GM21447 (cell line): ENCODE measurements at regions not wholly inside any gene's neighbourhood (a gene's known extent, or its start where the extent isn't known, plus 50 kb on each side); places are given as distances from the start of the nearest gene placed in this dataset.
"Not testable (repeated sequence)": the region's sequence is repeated elsewhere in the genome, so short reads cannot be mapped to it uniquely, and the experiment has no call there.

Source experiments
- ATAC-seq: cut with Tn5 transposase; IDR thresholded peaks from one replicate; pipeline ENCODE4 v1.9.1; 2021; ENCODE audit not compliant: unreplicated experiment

DNA sequence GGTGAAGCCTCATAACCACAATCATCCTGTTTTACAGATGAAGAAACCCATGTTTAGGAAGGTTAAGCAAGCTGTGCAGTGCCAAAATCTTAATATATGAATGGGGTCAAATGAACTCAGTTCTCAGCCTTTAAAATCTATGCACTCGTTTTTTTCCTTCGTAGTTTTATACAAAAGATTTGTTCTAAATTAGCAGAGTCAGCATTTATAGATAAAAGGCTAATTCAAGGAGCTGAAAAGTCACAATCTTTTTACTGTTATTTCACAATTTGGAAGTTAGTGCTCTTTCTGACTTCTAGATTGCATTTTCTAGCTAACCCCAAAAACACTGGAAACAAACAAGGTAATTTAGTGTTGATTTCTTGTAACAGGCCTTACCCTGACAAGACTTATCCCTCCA lies 766.9 kb upstream of the ADGRL4 start:
- ATAC-seq: no peak

DNA sequence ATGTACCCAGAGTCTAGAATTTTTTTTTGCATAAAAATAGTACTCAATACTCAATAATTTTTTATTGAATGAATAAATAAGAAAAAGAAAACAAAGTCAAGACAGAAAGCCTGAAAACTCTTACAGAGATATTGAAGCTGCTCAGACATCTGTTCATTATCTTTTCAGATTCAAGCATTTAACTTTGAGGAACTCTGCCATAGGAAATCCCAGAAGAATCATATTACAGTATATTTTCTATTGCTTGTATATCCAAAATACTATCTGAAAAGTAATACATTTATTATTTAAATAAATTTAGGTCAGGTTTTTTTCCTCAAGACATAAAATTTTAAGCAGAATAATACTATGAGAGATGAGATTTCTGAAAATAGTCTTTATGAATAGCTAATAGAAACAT lies 755.9 kb upstream of the ADGRL4 start:
- no peak for ATAC-seq

GRCh38 chr1:79760531-79760930 lies 754.0 kb upstream of the ADGRL4 start:
- no peak for ATAC-seq

DNA sequence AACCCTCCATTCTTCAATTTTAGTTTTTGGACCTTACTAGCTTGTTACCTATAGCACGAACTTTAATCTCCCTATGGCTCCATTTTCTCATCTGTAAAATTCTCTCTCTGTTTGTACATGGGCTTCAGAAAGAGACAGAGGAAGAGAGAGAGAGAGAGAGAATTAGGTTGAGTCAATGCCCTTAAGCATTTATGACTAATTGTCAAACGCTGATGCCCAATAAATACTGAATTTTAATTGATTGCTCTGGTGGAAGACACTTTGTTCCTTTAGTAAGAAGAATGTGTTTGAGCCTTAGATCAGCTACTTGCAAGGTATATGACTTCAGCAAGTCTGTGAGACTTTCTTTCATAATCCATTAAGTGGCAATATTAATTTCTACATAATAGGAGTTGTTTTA lies 743.1 kb upstream of the ADGRL4 start:
- no peak for ATAC-seq

- ATAC-seq: no peak
Measured at GRCh38 chr1:79745929-79746328, 739.4 kb upstream of the ADGRL4 start.

GRCh38 chr1:79744746-79745145 lies 738.2 kb upstream of the ADGRL4 start:
- no peak for ATAC-seq

GRCh38 chr1:79741720-79742421 lies 735.3 kb upstream of the ADGRL4 start:
- peak; percentile 94 for ATAC-seq

GRCh38 chr1:79738101-79738500 lies 731.6 kb upstream of the ADGRL4 start:
- ATAC-seq: no peak

DNA sequence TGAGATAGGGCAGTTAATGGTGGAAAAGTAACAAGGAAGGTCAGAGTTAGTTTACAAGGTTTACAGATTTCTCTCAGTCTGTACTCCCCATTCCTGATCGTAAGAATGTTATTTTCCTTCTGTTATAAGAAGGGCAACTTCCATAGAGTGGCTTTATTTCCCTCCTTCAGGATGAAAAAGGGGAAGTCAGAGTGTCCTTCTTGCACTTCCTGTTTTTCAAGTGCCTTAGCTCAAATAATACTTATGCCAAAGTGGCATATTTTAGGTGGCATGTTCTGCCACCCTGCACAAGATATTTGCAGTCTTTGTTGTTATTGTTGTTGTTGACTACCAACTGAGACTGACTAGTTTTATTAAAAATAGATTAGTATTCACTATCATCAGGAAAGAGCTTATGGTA lies 730.7 kb upstream of the ADGRL4 start:
- ATAC-seq: no peak

DNA sequence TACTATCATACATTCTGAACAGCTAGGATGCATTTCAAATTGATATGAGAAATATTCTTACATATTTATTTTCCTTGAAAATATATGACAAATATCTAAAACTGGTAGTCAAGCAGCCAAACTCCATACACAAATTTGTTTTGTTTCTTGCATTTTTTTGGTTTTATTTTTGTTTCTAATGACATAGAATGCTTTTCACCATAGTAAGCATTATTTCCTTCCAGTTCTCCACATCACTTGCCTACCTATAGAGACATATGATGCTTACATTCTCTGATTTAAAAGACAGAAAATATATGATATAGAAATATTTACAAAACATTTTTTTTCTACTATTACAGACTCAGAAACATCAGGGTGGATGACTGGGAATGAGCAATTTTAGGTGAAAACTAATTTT lies 726.4 kb upstream of the ADGRL4 start:
- ATAC-seq: no peak

DNA sequence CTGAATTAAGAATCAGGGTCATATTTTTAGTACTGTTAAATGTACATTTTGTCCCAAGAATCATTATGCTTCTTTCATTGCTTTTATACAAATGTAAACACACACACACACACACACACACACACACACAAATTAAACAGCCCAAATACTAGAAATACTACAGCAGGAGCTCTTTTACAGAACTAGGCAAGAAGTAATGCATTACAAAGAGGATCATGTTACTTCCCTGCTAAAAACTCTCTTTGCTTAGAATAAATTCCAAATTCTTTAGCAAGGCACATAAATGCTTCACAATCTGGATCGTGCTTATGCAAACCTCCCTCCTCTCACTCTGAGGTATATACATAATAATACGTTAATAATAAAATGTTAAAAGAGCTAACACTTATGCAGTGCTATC lies 720.4 kb upstream of the ADGRL4 start:
- ATAC-seq: no peak

DNA sequence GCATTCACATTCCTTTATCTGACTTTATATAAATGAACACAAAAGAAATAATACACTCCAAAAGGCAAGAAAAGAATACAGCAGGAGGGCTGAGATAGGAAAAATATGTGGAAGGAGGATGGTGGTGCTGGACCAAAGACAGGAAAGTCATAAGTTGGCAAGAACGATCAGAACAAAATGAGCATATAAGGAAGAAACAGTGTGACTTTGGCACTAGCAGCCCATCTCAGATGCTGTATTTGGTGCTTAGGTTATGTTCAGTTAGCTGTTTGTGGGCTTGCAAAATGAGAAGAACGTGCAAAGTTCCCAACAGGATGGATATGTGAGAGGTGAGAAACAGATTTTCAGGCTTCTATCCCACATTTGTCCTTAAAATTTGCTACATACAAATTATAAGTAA lies 719.8 kb upstream of the ADGRL4 start:
- no peak for ATAC-seq

DNA sequence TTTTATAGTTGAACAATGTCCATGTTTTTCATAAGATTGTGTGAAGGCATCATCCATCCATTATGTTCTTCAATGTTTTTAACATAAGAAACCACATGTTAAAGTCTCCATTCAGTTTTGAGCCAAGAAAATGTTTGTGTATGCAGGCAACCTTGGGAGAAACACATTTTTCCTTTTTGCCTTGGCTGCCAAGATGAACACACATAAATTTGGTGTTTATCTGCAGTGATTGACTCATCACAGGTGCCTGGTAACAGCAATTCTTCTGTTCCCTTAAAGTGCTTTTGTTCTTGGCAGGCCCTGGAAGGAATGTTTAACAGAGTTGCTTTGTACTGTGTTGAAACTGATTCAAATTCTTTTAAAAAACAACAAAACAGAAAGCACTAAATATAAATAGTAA lies 709.9 kb upstream of the ADGRL4 start:
- ATAC-seq: no peak

DNA sequence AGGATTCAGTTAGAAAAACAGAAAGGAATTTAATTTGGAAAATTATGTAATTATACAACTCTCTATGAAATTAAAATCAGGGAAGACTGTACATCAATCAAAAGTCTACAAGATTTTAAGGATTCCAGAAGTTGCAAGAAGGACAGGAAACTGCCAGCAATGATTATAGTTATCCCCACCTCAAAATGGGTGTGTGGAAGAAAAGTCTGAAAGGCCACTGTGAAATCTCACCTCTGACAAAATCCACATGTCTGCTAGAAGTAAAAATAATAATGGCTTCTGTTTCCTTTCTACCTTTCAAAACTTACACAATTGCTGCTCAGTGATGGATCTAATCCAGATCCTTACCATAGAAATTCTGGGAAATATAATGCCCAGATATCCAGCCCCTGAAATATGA lies 708.1 kb upstream of the ADGRL4 start:
- ATAC-seq: no peak

DNA sequence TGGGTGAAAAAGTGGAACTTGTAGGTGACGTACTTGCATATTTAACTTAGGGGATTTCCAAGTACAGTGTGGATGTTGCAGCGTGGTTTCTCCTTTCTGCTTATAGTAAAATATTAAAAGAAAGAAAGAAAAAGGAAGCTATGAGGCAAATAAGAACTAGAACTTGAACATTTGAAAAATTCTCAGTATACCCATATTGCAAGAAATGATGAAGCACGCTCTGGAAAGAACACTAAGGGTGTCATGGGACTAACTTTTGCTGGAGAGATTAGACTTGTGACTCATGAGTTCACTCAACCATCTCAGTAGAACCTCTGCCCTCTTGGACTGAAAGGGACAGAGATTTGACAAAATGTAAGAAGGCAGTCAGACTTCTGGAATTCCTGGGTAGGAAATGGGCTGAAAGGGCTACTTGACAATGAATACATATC lies 704.5 kb upstream of the ADGRL4 start:
- peak; percentile 89 for ATAC-seq

GRCh38 chr1:79708646-79709265 lies 702.2 kb upstream of the ADGRL4 start:
- ATAC-seq: no peak

DNA sequence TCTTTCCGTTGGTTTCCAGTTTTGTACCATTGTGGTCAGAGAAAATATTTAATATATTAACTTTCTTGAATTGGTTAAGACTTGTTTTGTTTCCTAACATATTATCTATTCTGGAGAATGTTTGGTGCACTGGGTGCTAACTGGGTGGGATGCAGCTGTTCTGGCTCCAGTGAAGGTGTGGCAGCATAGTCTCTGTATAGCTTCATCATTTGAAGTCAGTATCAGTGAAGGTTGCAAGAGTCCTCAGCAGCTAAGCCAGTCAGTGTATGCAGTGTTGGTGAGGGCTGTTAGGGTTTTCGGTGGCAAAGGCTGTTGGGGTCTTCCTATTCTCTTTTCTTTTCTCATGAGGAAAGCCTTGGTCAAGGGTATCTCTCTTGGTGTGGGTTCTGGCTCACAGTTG lies 698.7 kb upstream of the ADGRL4 start:
- no peak for ATAC-seq

- ATAC-seq: no peak
Measured at GRCh38 chr1:79704067-79704466, 697.5 kb upstream of the ADGRL4 start.

DNA sequence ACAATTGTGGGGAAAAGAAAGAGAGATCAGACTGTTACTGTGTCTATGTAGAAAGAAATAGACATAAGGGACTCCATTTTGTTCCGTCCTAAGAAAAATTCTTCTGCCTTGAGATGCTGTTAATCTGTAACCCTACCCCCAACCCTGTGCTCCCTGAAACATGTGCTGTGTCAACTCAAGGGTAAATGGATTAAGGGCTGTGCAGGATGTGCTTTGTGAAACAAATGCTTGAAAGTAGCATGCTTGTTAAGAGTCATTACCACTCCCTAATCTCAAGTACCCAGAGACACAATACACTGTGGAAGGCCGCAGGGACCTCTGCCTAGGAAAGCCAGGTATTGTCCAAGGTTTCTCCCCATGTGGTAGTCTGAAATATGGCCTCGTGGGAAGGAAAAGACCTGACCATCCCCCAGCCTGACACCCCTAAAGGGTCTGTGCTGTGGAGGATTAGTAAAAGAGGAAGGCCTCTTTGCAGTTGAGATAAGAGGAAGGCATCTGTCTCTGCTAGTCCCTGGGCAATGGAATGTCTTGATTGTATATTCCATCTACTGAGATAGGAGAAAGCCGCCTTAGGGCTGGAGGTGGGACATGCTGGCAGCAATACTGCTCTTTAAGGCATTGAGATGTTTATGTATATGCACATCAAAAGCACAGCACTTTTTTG lies 695.9 kb upstream of the ADGRL4 start:
- ATAC-seq: not testable (repeated sequence)

DNA sequence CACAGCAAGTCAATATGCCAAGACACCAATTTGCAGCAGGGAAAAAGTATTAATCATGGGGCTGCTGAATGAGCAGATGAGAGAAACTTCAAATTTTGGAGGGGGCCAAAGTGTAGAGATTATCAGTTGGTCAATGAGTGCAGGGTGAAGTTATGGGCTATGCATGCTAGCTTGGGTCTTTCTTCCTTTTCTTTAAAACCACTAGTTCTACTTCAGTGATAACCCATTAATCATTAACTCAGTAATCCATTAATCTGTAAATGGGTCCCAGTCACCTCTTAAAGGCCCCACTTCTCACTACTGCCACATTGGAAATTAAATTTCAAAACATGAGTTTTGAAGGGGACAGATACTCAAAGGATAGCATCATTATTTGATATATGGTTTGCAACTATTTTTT lies 688.6 kb upstream of the ADGRL4 start:
- peak; percentile 90 for ATAC-seq

DNA sequence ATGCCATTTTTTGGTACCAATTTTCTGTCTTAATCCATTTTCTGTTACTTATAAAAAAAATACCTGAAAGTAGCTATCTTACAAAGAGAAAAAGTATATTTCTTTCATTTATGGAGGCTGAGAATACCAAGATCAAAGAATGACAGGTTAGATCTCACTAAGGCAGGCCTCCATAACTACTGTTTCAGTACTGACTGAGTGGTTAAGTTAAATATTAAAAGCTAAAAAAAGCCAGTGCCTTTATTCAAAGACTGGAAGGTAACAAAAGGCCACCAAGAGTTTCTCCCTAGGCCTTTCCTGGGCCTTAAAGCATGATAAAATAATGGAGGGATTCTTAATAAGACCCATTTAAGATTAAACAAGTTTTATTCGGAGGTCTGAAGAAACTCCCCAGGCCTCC lies 687.7 kb upstream of the ADGRL4 start:
- peak; percentile 59 for ATAC-seq

DNA sequence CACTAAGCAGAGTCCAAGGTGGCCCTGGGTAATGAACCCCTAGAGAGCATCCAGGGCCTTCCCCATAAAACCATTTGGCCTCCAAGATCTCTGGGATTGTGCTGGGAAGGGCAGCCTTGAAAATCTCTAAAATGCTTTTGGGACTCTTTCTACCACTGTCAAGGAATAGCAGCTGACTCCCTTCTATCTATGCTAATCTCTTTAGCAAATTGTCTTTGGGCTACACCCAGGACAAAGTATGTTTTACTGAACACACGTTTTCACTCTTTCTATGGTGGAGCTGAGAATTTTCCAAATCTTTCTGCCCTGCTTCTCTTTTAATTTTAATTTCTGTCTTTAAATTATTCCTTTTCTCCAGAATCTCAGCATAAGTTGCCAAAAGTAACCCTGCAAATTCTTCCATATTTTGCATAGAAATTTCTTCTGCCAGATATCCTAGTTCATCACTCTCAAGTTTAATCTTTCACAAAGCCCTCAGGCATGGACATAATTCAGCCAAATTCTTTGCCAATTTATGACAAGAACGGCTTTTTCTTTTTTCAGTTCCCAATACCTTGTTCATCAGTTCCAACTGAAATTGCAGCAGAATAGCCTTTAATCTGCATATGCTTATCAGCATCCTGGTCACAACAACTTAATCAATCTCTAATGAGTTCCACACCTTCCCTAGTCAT lies 687.0 kb upstream of the ADGRL4 start:
- no peak for ATAC-seq
